SKM-1 treated with dmso at 0.1 percent for 144 hours (cell line): ENCODE measurements at regions not wholly inside any gene's neighbourhood (a gene's known extent, or its start where the extent isn't known, plus 50 kb on each side); places are given as distances from the start of the nearest gene placed in this dataset.

Experiments
- DNase-seq: peaks from one replicate; lab custom pipeline; 2025; ENCODE audit not compliant: unreplicated experiment; lab: John Stamatoyannopoulos, UW

- no peak for DNase-seq
Observed at GRCh38 chr4:114497116-114497515, 101.5 kb upstream of the UGT8 start.

GRCh38 chr4:114509340-114509739 is 89.3 kb upstream of the UGT8 start:
- no peak for DNase-seq

GRCh38 chr4:114512595-114513295 is 85.9 kb upstream of the UGT8 start:
- no peak for DNase-seq

- no peak for DNase-seq
Observed at GRCh38 chr4:114519368-114519767, 79.2 kb upstream of the UGT8 start.

GRCh38 chr4:114527170-114527569 is 71.4 kb upstream of the UGT8 start:
- DNase-seq: no peak

- no peak for DNase-seq
Observed at GRCh38 chr4:114527637-114528036, 71.0 kb upstream of the UGT8 start.

- no peak for DNase-seq
Observed at GRCh38 chr4:114535725-114536124, 62.9 kb upstream of the UGT8 start.

GRCh38 chr4:114537352-114537751 is 61.3 kb upstream of the UGT8 start:
- DNase-seq: no peak

- DNase-seq: no peak
Observed at GRCh38 chr4:114538012-114538617, 60.5 kb upstream of the UGT8 start.

GRCh38 chr4:114539985-114540384 is 58.6 kb upstream of the UGT8 start:
- no peak for DNase-seq

- DNase-seq: no peak
Observed at GRCh38 chr4:114547340-114548134, 51.1 kb upstream of the UGT8 start.
